Activated naive CD8-positive, alpha-beta T cell treated with anti-CD3 and anti-CD28 coated beads, Interleukin-2, amount 10 ng/mL, durations not matched to agents 7 days and 5 days (primary cell): ENCODE measurements at regions not wholly inside any gene's neighbourhood (a gene's known extent, or its start where the extent isn't known, plus 50 kb on each side); places are given as distances from the start of the nearest gene placed in this dataset.

Experiments
- ATAC-seq: fragments of 150-1000 bp; cut with Tn5 transposase; one replicate; pipeline ENCODE4 v1.10.0; 2021; ENCODE audit warnings: low read depth, moderate library complexity
- POLR2A ChIA-PET: fragments of 350-600 bp; sonication (Branson Sonifier 250); formaldehyde crosslinking; loops from one replicate; lab custom pipeline; 2021; ENCODE audit warnings: antibody characterized with exemption; lab: Charles Lee
- DNase-seq: peaks from one replicate; pipeline ENCODE4 v3.0.0; 2021
- H3K27ac Mint-ChIP-seq: one replicate; pipeline ENCODE4 v1.8.0; 2022; ENCODE audit warnings: mild to moderate bottlenecking, mixed read lengths
- H3K27me3 Mint-ChIP-seq: one replicate; pipeline ENCODE4 v1.8.0; 2022; ENCODE audit warnings: mild to moderate bottlenecking, moderate library complexity, mixed read lengths
- H3K36me3 Mint-ChIP-seq: one replicate; pipeline ENCODE4 v1.8.0; 2021; ENCODE audit warnings: mild to moderate bottlenecking, mixed read lengths
- H3K4me1 Mint-ChIP-seq: one replicate; pipeline ENCODE4 v1.8.0; 2021; ENCODE audit warnings: mixed read lengths
- H3K4me3 Mint-ChIP-seq: one replicate; pipeline ENCODE4 v1.8.0; 2022; ENCODE audit warnings: mild to moderate bottlenecking, moderate library complexity, mixed read lengths
- H3K9me3 Mint-ChIP-seq: one replicate; pipeline ENCODE4 v1.8.0; 2021; ENCODE audit warnings: mixed read lengths

GRCh38 chr4:121439669-121440068, 58.9 kb upstream of the QRFPR start:
- POLR2A ChIA-PET = no interaction called here
- Mint-ChIP-seq H3K36me3 (no peaks in the 10 kb centered on the region), H3K9me3 (peaks cover 15% of the 10 kb centered on the region)

More at GRCh38 chr4:121439669-121440068, 58.9 kb upstream of the QRFPR start:
- ATAC-seq (no peak), DNase-seq (no peak)
- Mint-ChIP-seq H3K27me3 (peaks cover 12% of the 10 kb centered on the region), H3K4me1 (no peaks in the 10 kb centered on the region), H3K4me3 (no peak overlapping the region), H3K27ac (no peak overlapping the region)
